Right lobe of liver (tissue), 4 donors: ENCODE measurements at regions not wholly inside any gene's neighbourhood (a gene's known extent, or its start where the extent isn't known, plus 50 kb on each side); places are given as distances from the start of the nearest gene placed in this dataset.

ENCODE experiments used
- CTCF ChIP-seq, 4 donors: fragments of 200-600 bp in 3 of 4; fragments of 450-650 bp in 1 of 4; IDR thresholded peaks; one replicate each; pipeline versions ENCODE4 v1.5.1 to v1.8.0; 2016 to 2022; ENCODE audit warnings: antibody characterized with exemption in 4 of 4, mild to moderate bottlenecking in 2 of 4
- POLR2A ChIP-seq: fragments of 450-650 bp; IDR thresholded peaks from one replicate; pipeline ENCODE4 v1.6.1; 2017; ENCODE audit warnings: antibody characterized with exemption, mild to moderate bottlenecking
- donor health status: DM: no; HTN: no; CAD: no.
- donor health status: DM: no; HTN: no; CAD: no.
- donor health status: DM: no; HTN: yes; CAD: no.

GRCh38 chr15:79541196-79541595 lies 109.1 kb downstream of the MINAR1 start:
- no peak for TF ChIP-seq POLR2A
- TF ChIP-seq CTCF (IDR thresholded peaks at IDR 0.05): no peak
